Body of pancreas (tissue), 4 donors: ENCODE measurements at regions not wholly inside any gene's neighbourhood (a gene's known extent, or its start where the extent isn't known, plus 50 kb on each side); places are given as distances from the start of the nearest gene placed in this dataset.
"Not testable (repeated sequence)": the region's sequence is repeated elsewhere in the genome, so short reads cannot be mapped to it uniquely, and the experiment has no call there.

Source experiments
- POLR2A ChIP-seq, 3 donors: fragments of 450-650 bp; IDR thresholded peaks; one replicate each; pipeline ENCODE4 v1.6.1; 2016; ENCODE audit warnings: antibody characterized with exemption in 3 of 3, mild to moderate bottlenecking in 2 of 3
- TF ChIP-seq, protein P1 (sequence below), 7 experiments: fragments of 450-650 bp in 4 of 7; fragments of 200-600 bp in 3 of 7; sonication (generic) in 3 of 7; IDR thresholded peaks; one replicate each; pipeline ENCODE4 v1.5.1; 2016 to 2019; ENCODE audit warnings: antibody characterized with exemption in 7 of 7

DNA sequence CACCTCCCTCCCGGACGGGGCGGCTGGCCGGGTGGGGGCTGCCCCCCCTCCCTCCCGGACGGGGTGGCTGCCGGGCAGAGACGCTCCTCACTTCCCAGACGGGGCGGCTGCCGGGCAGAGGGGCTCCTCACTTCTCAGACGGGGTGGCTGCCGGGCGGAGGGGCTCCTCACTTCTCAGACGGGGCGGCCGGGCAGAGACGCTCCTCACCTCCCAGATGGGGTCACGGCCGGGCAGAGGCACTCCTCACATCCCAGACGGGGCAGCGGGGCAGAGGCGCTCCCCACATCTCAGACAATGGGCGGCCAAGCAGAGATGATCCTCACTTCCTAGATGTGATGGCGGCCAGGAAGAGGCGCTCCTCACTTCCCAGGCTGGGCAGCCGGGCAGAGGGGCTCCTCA, 1430.4 kb upstream of the FLRT2 start:
- TF ChIP-seq, protein P1, sequence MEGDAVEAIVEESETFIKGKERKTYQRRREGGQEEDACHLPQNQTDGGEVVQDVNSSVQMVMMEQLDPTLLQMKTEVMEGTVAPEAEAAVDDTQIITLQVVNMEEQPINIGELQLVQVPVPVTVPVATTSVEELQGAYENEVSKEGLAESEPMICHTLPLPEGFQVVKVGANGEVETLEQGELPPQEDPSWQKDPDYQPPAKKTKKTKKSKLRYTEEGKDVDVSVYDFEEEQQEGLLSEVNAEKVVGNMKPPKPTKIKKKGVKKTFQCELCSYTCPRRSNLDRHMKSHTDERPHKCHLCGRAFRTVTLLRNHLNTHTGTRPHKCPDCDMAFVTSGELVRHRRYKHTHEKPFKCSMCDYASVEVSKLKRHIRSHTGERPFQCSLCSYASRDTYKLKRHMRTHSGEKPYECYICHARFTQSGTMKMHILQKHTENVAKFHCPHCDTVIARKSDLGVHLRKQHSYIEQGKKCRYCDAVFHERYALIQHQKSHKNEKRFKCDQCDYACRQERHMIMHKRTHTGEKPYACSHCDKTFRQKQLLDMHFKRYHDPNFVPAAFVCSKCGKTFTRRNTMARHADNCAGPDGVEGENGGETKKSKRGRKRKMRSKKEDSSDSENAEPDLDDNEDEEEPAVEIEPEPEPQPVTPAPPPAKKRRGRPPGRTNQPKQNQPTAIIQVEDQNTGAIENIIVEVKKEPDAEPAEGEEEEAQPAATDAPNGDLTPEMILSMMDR (IDR thresholded peaks at IDR 0.05), result not testable (repeated sequence)
- not testable (repeated sequence) for TF ChIP-seq POLR2A (IDR thresholded peaks at IDR 0.05)
